ENCODE measurements at regions not wholly inside any gene's neighbourhood (a gene's known extent, or its start where the extent isn't known, plus 50 kb on each side); places are given as distances from the start of the nearest gene placed in this dataset.
"Not testable (repeated sequence)": the region's sequence is repeated elsewhere in the genome, so short reads cannot be mapped to it uniquely, and the experiment has no call there.

- no peak for DNase-seq
Observed at GRCh38 chr5:109574985-109575384, 114.7 kb upstream of the MAN2A1 start.

GRCh38 chr5:109573766-109574165 is 116.0 kb upstream of the MAN2A1 start:
- no peak for DNase-seq

GRCh38 chr5:109573256-109573655 is 116.5 kb upstream of the MAN2A1 start:
- DNase-seq: no peak

GRCh38 chr5:109571785-109572184 is 117.9 kb upstream of the MAN2A1 start:
- DNase-seq: no peak

- DNase-seq: no peak
Observed at GRCh38 chr5:109570362-109570874, 119.3 kb upstream of the MAN2A1 start.

- peak; percentile 65 for DNase-seq
Observed at GRCh38 chr5:109567374-109568044, 122.2 kb upstream of the MAN2A1 start.

GRCh38 chr5:109566361-109566760 is 123.4 kb upstream of the MAN2A1 start:
- DNase-seq: no peak

- DNase-seq: no peak
Observed at GRCh38 chr5:109563739-109564138, 126.0 kb upstream of the MAN2A1 start.

- DNase-seq: no peak
Observed at GRCh38 chr5:109563189-109563588, 126.5 kb upstream of the MAN2A1 start.

- no peak for DNase-seq
Observed at GRCh38 chr5:109562441-109562840, 127.3 kb upstream of the MAN2A1 start.

- no peak for DNase-seq
Observed at GRCh38 chr5:109561447-109561846, 128.3 kb upstream of the MAN2A1 start.

GRCh38 chr5:109560554-109560953 is 129.2 kb upstream of the MAN2A1 start:
- no peak for DNase-seq

- peak; percentile 59 for DNase-seq
Observed at GRCh38 chr5:109558952-109559351, 130.8 kb upstream of the MAN2A1 start.

- DNase-seq: no peak
Observed at GRCh38 chr5:109558364-109558763, 131.4 kb upstream of the MAN2A1 start.

- DNase-seq: no peak
Observed at GRCh38 chr5:109553846-109554245, 135.9 kb upstream of the MAN2A1 start.

- DNase-seq: not testable (repeated sequence)
Observed at GRCh38 chr5:109551234-109551633, 138.5 kb upstream of the MAN2A1 start.

- DNase-seq: no peak
Observed at GRCh38 chr5:109550077-109550476, 139.7 kb upstream of the MAN2A1 start.

- DNase-seq: no peak
Observed at GRCh38 chr5:109546461-109546860, 136.7 kb upstream of the PJA2 start.

- not testable (repeated sequence) for DNase-seq
Observed at GRCh38 chr5:109544873-109545272, 135.1 kb upstream of the PJA2 start.

GRCh38 chr5:109538692-109539091 is 128.9 kb upstream of the PJA2 start:
- DNase-seq: not testable (repeated sequence)

- not testable (repeated sequence) for DNase-seq
Observed at GRCh38 chr5:109535090-109535489, 125.3 kb upstream of the PJA2 start.

GRCh38 chr5:109533751-109534272 is 124.0 kb upstream of the PJA2 start:
- peak; percentile 6 for DNase-seq

GRCh38 chr5:109532773-109533364 is 123.1 kb upstream of the PJA2 start:
- DNase-seq: no peak

- no peak for DNase-seq
Observed at GRCh38 chr5:109531262-109531661, 121.5 kb upstream of the PJA2 start.

Data from fibroblast of skin of scalp (primary cell).